GM12891 (cell line): ENCODE measurements at regions not wholly inside any gene's neighbourhood (a gene's known extent, or its start where the extent isn't known, plus 50 kb on each side); places are given as distances from the start of the nearest gene placed in this dataset.

Experiments used
- DNase-seq: peaks from one replicate; pipeline ENCODE4 v3.0.0; 2011; ENCODE audit warnings: low spot score; ENCODE audit not compliant: insufficient read length
- FAIRE-seq: peaks from 2 replicates; lab custom pipeline; 2011; peaks lifted over from hg19 to GRCh38; lab: Jason Lieb, UNC
- PAX5 ChIP-seq: IDR thresholded peaks from 2 replicates; pipeline ENCODE4 v1.6.1; 2011; ENCODE audit warnings: low read length, moderate library complexity, mild to moderate bottlenecking; ENCODE audit not compliant: insufficient read depth, severe bottlenecking
- POLR2A ChIP-seq: IDR thresholded peaks from 2 replicates; pipeline ENCODE4 v1.6.1; 2011; ENCODE audit warnings: low read depth, low read length, control low read depth
- POLR2AphosphoS5 ChIP-seq: IDR thresholded peaks from 2 replicates; pipeline ENCODE4 v1.6.1; 2011; ENCODE audit warnings: low read depth, low read length, control low read depth
- POU2F2 ChIP-seq: IDR thresholded peaks from 2 replicates; pipeline ENCODE4 v1.6.1; 2011; ENCODE audit warnings: low read depth, mild to moderate bottlenecking, control low read depth, low read length, moderate library complexity
- SPI1 ChIP-seq: IDR thresholded peaks from 2 replicates; pipeline ENCODE4 v1.6.1; 2011; ENCODE audit warnings: low read depth, low read length, control low read depth
- TAF1 ChIP-seq: IDR thresholded peaks from 2 replicates; pipeline ENCODE4 v1.6.1; 2011; ENCODE audit warnings: low read depth, low read length, control low read depth

DNA sequence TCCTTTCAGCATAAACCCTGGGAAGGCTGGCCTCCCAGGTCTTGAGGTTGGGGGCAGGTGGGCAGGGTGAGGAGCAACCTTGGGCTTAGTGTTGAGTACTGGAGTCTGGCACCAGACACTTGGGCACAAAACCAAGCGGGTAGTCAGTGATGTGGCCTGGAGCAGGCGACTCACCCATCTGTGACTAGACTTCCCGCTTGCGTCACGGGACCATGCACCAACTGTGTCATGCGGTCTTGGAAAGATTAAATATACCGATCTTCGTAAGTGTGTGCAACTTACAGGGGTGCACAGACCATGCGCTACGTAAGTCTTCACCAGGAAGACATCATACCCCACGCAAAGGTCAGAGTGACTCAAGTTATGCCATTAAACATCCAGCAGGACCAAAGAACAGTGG lies 304.4 kb upstream of the IRX4 start:
- FAIRE-seq (no peak), DNase-seq (no peak)
- TF ChIP-seq POLR2A, result no peak
- TF ChIP-seq TAF1, result no peak
- no peak for TF ChIP-seq POLR2AphosphoS5
- no peak for TF ChIP-seq PAX5
- TF ChIP-seq SPI1, result no peak
- TF ChIP-seq POU2F2, result no peak

- FAIRE-seq, result no peak
- no peak for DNase-seq
- TF ChIP-seq TAF1, result no peak
- TF ChIP-seq POLR2A, result no peak
- no peak for TF ChIP-seq SPI1
- TF ChIP-seq POU2F2, result no peak
- no peak for TF ChIP-seq POLR2AphosphoS5
- TF ChIP-seq PAX5, result no peak
These were observed 303.8 kb upstream of the IRX4 start for GRCh38 chr5:2186472-2187015.

DNA sequence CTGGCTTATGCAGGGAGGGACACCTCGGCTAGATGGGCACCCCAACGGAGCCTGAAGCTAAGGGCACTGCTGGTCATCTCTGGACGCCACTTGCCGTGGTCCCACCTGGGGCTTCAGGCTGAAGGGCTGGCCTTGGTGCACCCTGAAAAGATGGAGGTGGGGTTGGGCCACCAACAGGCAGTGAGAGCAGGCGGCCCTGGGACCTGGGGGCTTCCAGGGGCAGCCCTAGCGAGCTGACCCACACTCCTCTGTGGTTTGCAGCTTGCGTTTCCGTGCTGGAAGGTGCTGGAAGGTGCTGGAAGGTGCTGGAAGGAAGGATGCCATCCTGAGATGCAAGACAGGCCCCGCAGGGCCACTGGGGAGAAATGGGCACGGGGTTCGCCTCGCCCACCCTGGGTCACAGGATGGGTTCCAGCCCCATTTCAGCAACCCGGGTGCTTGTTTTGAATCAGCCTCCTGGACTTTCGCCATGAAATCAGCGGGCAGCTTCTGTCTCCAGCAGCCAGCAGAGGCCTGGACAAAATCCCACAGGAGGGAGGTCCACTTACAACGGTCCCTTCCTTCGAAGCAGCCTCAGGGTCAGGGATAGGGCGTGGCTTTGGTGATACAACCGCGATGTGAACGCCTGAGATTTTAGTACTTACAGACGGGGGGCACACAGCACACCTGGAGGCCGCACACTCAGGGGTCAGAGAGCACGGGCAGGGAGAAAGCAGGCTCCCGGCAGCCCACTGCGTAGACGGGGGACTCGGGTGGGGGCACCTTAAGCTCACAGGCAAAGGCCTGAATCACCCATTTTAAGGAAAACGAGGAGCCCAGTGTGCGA lies 303.1 kb upstream of the IRX4 start:
- no peak for FAIRE-seq
- DNase-seq, result no peak
- TF ChIP-seq POLR2A (no peak), SPI1 (no peak), PAX5 (no peak)

GRCh38 chr5:2184563-2185540 lies 302.1 kb upstream of the IRX4 start:
- TF ChIP-seq SPI1, result no peak
- no peak for TF ChIP-seq POLR2A
- no peak for TF ChIP-seq POU2F2
- TF ChIP-seq PAX5, result no peak
- TF ChIP-seq TAF1, result no peak
- no peak for TF ChIP-seq POLR2AphosphoS5
- no peak for DNase-seq
- FAIRE-seq, result no peak

GRCh38 chr5:2184026-2184366 lies 301.3 kb upstream of the IRX4 start:
- no peak for FAIRE-seq
- TF ChIP-seq POLR2AphosphoS5 (no peak), POLR2A (no peak), TAF1 (no peak), PAX5 (no peak), POU2F2 (no peak), SPI1 (no peak)
- DNase-seq, result no peak

- TF ChIP-seq SPI1, result no peak
- no peak for DNase-seq
- no peak for FAIRE-seq
These were observed 300.7 kb upstream of the IRX4 start for GRCh38 chr5:2183154-2184025.

- DNase-seq (no peak), FAIRE-seq (no peak)
- no peak for TF ChIP-seq POU2F2
- no peak for TF ChIP-seq SPI1
- TF ChIP-seq POLR2AphosphoS5, result no peak
- TF ChIP-seq POLR2A, result no peak
- no peak for TF ChIP-seq TAF1
- no peak for TF ChIP-seq PAX5
These were observed 299.3 kb upstream of the IRX4 start for GRCh38 chr5:2182020-2182419.

DNA sequence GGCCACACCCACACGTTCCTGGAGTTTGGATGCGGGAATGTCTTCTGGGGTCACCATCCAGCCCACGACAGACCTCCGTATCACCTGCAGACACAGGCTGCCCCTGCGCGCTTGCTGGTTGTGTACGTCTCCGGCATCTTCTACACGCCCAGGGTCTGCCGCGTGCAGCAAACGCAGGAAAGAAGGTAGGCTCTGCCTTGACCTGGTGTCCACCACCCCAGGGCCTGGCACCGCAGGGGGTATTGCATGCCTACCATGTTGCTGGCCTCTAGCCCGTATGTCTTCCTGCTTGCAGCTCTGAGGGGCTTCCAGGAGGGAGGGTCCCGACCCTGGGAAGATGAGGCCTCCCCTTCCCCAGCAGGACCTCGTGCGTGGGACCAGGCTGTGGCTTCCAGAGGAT lies 298.8 kb upstream of the IRX4 start:
- FAIRE-seq, result no peak

DNA sequence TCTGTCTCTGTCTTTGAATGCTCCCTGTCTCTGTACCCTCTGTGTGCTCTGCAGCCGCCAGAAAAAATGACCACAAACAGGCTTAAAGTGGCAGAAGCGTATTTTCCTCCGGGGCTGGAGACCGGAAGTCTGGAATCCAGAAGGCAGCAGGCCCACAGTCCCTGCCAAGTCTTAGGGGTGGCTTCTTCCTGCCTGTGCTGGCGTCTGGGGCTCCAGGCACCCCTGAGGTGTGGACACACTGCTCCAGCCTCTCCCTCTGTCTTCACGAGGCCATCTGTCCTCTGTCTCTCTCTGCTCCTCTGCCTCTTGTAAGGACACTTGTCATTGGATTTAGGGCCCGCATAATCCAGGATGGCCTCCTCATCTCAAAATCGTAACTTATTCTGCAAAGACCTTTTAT lies 298.4 kb upstream of the IRX4 start:
- FAIRE-seq (no peak), DNase-seq (no peak)
- TF ChIP-seq POLR2AphosphoS5, result no peak
- no peak for TF ChIP-seq PAX5
- TF ChIP-seq TAF1, result no peak
- no peak for TF ChIP-seq POU2F2
- TF ChIP-seq POLR2A, result no peak
- TF ChIP-seq SPI1, result no peak

More for the DNA sequence above, 298.8 kb upstream of the IRX4 start:
- TF ChIP-seq PAX5, result no peak
- no peak for TF ChIP-seq TAF1
- no peak for TF ChIP-seq POU2F2
- no peak for TF ChIP-seq POLR2A
- no peak for DNase-seq
